Stimulated activated CD4-positive, alpha-beta T cell treated with anti-CD3 and anti-CD28 coated beads, Interleukin-2, amount 100 ng/mL, for 48 hours (primary cell): ENCODE measurements at regions not wholly inside any gene's neighbourhood (a gene's known extent, or its start where the extent isn't known, plus 50 kb on each side); places are given as distances from the start of the nearest gene placed in this dataset.
"Not testable (repeated sequence)": the region's sequence is repeated elsewhere in the genome, so short reads cannot be mapped to it uniquely, and the experiment has no call there.

ENCODE experiments used
- DNase-seq, 2 donors: peaks; one replicate each; pipeline ENCODE4 v3.0.0-alpha.2; 2020

- no peak for DNase-seq
These were observed 345.5 kb upstream of the POM121L12 start for GRCh38 chr7:52689912-52690311.

- DNase-seq: no peak
These were observed 350.1 kb upstream of the POM121L12 start for GRCh38 chr7:52685333-52685732.

GRCh38 chr7:52684388-52684787 lies 351.0 kb upstream of the POM121L12 start:
- DNase-seq: no peak

DNA sequence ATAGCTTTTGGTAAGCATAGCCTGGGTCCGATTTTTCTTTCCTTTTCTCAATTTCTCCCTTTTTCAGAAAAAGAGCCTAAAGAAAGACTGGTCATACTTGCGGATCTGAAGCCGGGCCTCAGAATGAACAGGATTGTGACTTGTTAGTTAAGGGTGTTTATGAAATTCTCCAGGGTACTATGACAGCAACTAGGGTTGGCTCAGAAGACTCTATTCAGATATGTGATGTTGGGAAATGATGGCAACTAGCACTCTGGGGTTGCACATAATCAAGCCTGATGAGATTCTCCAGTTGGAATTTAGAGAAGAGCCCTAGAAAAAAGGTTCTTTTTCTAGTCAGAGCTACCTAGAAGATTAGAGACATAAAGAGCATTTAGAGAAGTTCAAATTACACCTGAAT lies 352.4 kb upstream of the POM121L12 start:
- no peak for DNase-seq

GRCh38 chr7:52670608-52671225 lies 364.7 kb upstream of the POM121L12 start:
- DNase-seq: no peak

DNA sequence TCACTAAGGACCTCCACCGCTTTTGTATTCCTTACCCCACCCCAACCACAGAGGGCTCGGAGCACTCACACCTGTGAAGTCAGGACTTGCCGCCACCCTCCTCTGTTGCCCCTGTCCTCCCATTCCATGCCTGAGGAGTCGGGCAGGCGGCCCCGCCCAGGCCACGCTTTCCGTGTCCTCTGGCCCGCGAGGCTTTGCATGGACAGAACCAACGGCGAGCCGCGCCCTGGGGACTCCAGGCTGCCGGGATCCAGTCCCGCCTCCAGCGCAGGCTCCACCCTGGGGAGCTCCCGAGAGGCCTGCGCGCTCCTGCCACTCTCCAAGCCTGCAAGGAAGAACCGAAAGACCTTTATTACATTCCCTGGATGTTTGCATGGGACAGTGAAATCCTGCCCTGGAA lies 366.4 kb upstream of the POM121L12 start:
- DNase-seq: no peak

DNA sequence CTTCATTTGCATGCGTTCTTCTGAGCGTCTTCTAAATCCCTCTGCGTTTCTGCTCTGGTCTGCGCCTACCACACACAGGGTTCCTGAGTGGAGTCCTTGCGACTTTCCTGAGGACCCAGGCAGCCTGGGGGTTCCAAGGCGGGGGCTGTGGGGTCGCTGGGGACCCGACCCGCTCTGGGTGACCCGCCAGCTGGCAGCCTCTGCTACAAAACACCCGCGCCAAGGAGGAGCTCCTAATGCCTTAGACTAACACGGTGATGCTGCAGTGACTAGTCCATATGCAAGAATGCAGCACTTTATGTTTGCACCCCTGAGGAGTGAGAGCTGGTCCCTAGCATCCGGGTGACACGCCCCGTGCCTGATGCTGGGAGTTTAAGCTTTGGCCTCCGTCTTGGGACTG lies 367.0 kb upstream of the POM121L12 start:
- no peak for DNase-seq

DNA sequence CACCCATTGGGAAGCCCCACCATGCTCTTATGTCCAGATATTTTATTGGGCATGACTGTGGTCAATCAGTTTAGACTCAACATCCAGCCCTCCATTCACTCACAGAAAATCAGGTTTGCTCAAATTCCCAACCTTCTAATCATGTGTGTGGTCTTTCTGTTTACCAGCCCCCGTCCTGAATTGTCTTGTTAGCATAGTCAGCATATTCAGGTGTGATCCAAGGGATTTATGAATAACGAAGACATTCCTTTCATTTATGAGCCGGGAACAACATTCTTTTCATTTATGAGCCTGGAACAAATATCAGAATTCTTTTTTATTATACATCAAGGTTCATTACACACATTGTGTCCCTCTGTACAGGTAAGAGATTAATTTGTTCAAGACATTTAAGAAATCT lies 376.3 kb upstream of the POM121L12 start:
- no peak for DNase-seq

- no peak for DNase-seq
These were observed 379.3 kb upstream of the POM121L12 start for GRCh38 chr7:52656098-52656497.

DNA sequence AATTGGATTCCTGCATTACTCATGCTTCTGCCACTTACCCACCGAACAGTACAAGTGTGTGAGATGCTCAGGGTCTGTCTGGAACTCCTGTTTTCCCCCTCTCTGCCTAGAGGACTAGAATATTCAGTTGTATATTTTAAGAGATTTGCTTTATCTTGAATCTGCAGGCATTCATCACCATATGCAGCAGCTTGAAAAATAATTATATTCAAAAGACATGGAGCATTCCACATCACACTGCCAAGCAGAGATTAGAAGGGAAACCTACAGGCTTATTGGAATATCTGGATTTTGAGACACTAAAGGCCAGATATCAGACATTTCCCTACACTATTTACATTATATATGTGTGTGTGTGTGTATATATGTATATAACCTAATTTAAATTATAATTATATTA lies 382.8 kb upstream of the POM121L12 start:
- no peak for DNase-seq

DNA sequence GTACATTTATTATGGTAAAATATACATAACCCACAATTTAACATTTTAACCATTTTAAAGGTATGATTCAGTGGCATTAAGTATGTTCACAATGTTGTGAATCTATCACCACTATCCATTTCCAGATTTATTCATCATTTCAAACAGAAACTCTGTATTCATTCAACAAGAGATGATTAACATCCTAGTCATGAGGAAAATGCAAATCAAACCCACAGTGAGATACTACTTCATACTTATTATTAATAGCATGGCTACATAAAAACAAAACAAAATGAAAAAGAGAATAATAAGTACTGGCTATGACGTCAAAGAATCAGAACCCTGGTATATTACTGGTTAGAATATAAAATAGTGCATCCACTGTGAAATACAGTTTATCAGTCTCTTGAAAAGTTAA lies 386.6 kb upstream of the POM121L12 start:
- DNase-seq: no peak

DNA sequence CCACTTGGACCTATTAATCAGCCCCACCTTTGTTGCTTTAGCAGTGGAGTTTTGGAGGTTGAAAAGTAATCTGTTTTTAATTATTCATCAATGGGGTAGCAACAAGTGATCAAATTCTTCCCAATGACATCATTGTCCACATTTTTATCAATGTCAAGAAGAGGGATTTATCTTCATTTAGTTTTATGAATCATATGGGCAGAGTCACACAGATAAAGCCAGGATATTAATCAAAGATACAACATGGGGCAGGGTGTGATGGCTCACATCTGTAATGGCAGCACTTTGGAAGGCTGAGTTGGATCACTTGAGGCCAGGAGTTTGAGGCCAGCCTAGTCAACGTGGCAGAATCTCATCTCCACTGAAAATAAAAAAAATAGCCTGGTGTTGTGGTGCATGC lies 388.4 kb upstream of the POM121L12 start:
- DNase-seq: no peak

DNA sequence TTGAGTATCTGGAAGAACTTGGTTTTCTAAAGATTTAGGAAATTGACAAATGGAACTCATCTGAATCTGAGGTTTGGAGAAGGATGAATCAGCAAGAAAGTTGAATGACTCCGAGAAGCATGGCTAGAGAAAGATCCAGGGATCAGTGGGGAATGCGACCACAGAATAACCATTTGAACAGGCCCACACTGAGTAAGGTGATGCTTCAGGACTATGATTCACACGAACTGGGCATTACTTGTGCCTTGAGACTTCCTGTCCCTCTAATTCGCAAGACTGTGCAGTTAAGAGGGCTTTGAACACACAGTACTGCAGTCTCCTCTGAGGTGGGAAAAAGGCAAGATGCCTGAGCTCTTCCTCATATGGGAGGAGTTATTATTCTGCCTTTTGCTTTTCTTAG lies 395.5 kb upstream of the POM121L12 start:
- DNase-seq: no peak

GRCh38 chr7:52639126-52639525 lies 396.3 kb upstream of the POM121L12 start:
- no peak for DNase-seq

- DNase-seq: no peak
These were observed 400.4 kb upstream of the POM121L12 start for GRCh38 chr7:52635021-52635420.

DNA sequence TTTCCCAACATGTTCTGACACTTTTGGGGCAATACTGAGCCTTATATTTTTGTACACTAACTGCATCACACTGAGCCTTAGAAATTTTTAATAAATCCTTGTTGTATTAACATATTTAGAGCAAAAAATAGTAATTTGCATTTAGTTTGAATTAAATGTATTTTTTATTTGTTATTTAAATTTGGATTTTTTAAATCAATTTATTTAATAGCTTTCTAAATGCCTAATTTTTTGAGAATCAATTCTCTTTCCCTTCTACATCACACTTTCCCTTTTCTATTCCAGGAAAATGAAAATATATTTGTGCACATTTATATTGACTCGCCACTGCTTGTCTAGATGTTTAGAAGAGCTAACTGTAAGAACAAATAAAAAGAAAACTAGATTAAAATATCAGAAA lies 414.6 kb upstream of the POM121L12 start:
- DNase-seq: no peak

GRCh38 chr7:52616552-52616951 lies 418.9 kb upstream of the POM121L12 start:
- DNase-seq: no peak

DNA sequence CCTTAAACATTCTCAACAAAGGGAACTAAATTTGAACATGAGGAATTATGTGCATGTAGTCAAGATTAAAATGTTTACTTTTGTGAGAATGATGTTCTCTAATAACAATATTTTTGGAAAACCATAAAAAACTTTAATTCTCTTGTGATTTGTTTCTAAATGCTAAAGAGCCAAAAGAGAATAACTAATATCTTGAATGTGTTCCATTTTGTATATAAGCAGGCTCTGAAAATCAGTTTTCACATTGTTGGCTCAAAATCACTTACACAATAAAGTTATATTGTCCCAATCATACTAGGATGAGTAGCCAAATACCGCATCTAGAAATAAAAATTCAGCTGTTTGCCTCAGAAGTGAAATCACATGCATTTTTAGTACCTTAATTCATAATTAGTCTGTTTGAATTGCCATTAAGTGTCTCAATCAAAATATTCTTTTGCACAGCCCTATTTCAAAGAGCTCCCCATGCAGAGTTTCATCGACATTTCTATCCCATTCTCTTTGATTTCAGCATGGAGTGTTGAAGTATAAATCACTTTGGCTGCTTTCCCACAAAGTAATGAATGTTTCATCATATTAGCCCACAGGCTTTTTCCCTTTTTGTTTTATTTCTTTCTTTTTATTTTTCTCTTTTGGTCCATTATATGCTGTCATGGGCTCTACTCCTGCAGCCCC lies 420.3 kb upstream of the POM121L12 start:
- no peak for DNase-seq

GRCh38 chr7:52609511-52609910 lies 425.9 kb upstream of the POM121L12 start:
- no peak for DNase-seq

DNA sequence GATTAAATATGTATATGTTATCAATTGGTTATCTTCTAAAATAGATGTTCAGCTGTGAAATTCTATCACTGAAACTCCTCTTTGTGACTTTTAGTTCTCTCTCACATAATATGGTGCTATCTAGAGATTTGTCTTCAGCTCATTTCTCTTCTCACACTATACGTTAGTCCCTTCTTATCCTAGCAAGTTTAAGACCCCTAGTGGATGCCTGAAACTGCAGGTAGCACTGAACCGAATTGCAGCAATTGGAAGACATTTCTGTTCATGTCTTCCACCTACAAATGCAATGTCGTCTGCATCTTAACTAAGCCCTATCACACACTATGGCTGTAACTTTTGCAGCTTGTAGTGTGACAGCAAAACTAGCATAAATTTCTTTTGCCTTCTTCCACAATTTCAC lies 442.7 kb upstream of the POM121L12 start:
- DNase-seq: no peak

DNA sequence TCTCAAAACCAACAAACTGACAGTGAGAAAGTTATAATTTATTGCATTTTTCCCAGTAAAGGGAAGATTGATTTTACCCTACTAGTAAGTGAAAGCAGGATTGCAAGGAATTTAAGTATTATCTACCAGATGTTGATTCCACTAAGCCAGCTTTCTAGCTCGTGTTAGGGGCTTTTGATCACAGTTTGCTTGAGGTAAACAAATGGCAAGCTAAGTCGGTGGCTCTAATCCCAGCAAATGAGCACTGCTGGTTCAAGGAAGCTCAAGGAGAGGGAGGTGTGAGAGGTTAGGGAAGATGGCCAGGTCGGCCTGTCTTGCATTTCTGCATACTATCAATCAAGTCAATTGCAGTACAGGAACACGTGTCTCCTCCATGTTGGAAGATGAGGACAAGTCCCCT lies 448.7 kb upstream of the POM121L12 start:
- no peak for DNase-seq

DNA sequence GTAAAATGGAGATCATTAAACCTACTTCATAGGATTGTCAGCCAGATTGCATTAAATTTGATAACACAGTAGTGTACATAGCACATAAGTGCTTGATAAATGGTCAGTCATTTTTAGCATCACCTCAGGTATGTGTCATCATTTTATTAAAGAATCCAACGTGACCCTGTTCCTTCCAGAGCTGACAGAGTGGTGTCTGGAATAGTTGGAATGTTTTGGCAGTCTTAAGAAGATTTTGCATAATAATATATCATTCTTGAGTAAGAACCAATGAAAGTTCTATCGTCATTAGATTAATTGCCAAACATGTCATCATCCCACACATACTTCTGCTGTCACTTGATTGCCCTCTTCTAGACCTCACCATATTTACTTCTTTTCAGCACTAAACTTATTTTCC lies 451.4 kb upstream of the POM121L12 start:
- no peak for DNase-seq

DNA sequence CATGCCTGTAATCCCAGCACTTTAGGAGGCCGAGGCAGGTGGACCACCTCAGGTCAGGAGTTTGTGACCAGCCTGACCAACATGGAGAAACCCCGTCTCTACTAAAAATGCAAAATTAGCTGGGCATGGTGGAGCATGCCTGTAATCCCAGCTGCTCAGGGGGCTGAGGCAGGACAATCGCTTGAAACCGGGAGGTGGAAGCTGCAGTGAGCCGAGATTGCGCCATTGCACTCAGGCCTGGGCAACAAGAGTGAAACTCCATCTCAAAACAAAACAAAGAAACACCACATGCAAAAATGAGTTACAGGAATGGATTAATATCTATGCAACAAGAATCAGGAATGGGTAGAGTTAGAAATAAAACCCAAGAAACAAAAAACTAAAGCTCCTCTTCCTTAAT lies 462.3 kb upstream of the POM121L12 start:
- DNase-seq: not testable (repeated sequence)

GRCh38 chr7:52571026-52571425 lies 464.4 kb upstream of the POM121L12 start:
- DNase-seq: no peak

DNA sequence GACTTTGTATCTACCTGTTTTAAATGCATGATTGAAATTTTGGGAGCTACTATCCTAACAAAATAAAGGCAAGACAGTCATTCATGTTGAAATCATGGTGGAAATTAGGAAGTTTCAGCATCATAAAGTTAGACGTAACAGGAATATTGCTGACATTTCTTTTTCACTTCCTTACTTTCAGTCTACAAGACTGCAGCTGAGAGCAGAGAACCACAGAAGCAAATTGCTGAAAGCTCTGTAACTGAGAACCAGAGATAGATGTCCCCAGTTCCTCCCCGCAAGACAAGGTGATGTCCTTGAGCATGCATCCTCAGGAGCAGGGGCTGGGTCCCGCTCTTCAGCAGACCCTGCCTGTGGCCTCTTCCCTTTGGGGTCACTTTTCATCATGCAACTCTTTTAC lies 466.3 kb upstream of the POM121L12 start:
- no peak for DNase-seq
